GM06990 (cell line): ENCODE measurements at regions not wholly inside any gene's neighbourhood (a gene's known extent, or its start where the extent isn't known, plus 50 kb on each side); places are given as distances from the start of the nearest gene placed in this dataset.

ENCODE experiments used
- DNase-seq: peaks from one replicate; pipeline ENCODE4 v3.0.0-alpha.2; 2011; ENCODE audit not compliant: insufficient read length; ENCODE audit errors: extremely low read depth
- H3K27me3 ChIP-seq: replicated peaks from 2 replicates; pipeline ENCODE4 v1.6.0; 2011; ENCODE audit warnings: low read length; ENCODE audit not compliant: control insufficient read depth, insufficient read depth
- H3K36me3 ChIP-seq: 2 replicates; pipeline ENCODE4 v1.5.1; 2011; ENCODE audit warnings: low read length; ENCODE audit not compliant: control insufficient read depth, insufficient read depth
- H3K4me3 ChIP-seq: replicated peaks from 2 replicates; pipeline ENCODE4 v1.5.1; 2011; ENCODE audit warnings: low read depth, mild to moderate bottlenecking, control low read depth, low read length
- TF ChIP-seq, protein P1 (sequence below): IDR thresholded peaks from 2 replicates; pipeline ENCODE4 v1.5.1; 2011; ENCODE audit warnings: low read length, control low read depth, mild to moderate bottlenecking, inconsistent platforms; ENCODE audit not compliant: insufficient read depth, poor library complexity, severe bottlenecking

- H3K36me3 ChIP-seq: no peaks in the 10 kb centered on the region
- H3K27me3 ChIP-seq: no peaks in the 10 kb centered on the region
- no peak overlapping the region for H3K4me3 ChIP-seq
- TF ChIP-seq, protein P1, sequence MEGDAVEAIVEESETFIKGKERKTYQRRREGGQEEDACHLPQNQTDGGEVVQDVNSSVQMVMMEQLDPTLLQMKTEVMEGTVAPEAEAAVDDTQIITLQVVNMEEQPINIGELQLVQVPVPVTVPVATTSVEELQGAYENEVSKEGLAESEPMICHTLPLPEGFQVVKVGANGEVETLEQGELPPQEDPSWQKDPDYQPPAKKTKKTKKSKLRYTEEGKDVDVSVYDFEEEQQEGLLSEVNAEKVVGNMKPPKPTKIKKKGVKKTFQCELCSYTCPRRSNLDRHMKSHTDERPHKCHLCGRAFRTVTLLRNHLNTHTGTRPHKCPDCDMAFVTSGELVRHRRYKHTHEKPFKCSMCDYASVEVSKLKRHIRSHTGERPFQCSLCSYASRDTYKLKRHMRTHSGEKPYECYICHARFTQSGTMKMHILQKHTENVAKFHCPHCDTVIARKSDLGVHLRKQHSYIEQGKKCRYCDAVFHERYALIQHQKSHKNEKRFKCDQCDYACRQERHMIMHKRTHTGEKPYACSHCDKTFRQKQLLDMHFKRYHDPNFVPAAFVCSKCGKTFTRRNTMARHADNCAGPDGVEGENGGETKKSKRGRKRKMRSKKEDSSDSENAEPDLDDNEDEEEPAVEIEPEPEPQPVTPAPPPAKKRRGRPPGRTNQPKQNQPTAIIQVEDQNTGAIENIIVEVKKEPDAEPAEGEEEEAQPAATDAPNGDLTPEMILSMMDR: no peak
- no peak for DNase-seq
Observed at GRCh38 chr10:28431139-28431538, 101.8 kb upstream of the WAC start.

DNA sequence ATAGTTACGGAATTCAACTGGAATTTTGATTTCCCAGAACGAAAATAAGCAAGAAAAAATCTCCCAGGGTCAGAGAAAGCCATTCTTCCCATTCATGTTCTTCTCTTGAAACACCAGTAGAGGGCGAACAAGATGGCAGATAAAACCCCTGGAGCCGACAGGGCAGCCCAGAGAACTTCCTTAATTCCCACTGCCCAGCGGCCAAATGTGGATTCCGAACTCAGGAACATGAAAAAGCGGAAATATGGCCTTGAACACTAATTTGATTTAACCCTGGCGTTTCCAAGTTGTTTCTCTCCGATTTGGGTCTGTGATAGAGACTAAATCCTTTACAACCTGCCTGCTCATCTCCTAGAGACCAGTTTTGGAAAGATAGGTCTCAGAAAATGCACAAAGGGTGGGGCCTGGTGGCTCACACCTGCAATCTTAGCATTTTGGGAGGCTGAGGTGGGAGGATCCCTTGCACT lies 100.7 kb upstream of the WAC start:
- no peak overlapping the region for H3K4me3 ChIP-seq
- TF ChIP-seq, protein P1: peak; percentile 81
- DNase-seq: no peak
- H3K27me3 ChIP-seq: no peaks in the 10 kb centered on the region
- no peaks in the 10 kb centered on the region for H3K36me3 ChIP-seq

GRCh38 chr10:28434063-28434462 lies 98.9 kb upstream of the WAC start:
- Histone ChIP-seq H3K27me3 (no peaks in the 10 kb centered on the region), H3K36me3 (no peaks in the 10 kb centered on the region), H3K4me3 (no peak overlapping the region)
- TF ChIP-seq, protein P1: no peak
- no peak for DNase-seq

- no peak overlapping the region for H3K4me3 ChIP-seq
- TF ChIP-seq, protein P1: no peak
- DNase-seq: no peak
- H3K27me3 ChIP-seq: no peaks in the 10 kb centered on the region
- no peaks in the 10 kb centered on the region for H3K36me3 ChIP-seq
Observed at GRCh38 chr10:28442403-28442802, 90.5 kb upstream of the WAC start.

GRCh38 chr10:28444031-28444430 lies 88.9 kb upstream of the WAC start:
- DNase-seq: no peak
- H3K27me3 ChIP-seq: no peaks in the 10 kb centered on the region
- no peak overlapping the region for H3K4me3 ChIP-seq
- TF ChIP-seq, protein P1: no peak
- H3K36me3 ChIP-seq: no peaks in the 10 kb centered on the region

GRCh38 chr10:28445516-28445915 lies 87.4 kb upstream of the WAC start:
- Histone ChIP-seq H3K36me3 (no peaks in the 10 kb centered on the region), H3K4me3 (no peak overlapping the region), H3K27me3 (no peaks in the 10 kb centered on the region)
- DNase-seq: no peak
- TF ChIP-seq, protein P1: no peak
